ENCODE measurements at regions not wholly inside any gene's neighbourhood (a gene's known extent, or its start where the extent isn't known, plus 50 kb on each side); places are given as distances from the start of the nearest gene placed in this dataset.
"Not testable (repeated sequence)": the region's sequence is repeated elsewhere in the genome, so short reads cannot be mapped to it uniquely, and the experiment has no call there.

DNA sequence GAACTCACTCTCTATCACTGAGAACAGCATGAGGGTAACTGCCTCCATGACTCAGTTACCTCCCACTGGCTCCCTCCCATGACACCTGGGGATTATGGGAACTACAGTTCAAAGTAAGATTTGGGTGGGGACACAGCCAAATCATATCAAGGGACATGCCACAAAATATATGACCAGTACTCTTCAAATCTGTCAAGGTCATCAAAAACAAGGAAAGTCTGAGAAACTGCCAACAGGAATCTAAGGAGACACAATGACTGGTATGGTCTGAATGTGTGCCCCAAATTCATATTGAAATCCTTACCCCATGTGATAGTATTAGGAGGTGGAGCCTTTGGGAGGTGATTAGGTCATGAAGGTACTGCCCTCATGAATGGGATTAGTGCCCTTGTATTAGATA lies 258.8 kb downstream of the TPBG start:
- DNase-seq (no peak), ATAC-seq (no peak)
- Mint-ChIP-seq H3K4me3 (no peak overlapping the region), H3K27ac (no peak overlapping the region), H3K36me3 (ENCODE audit: low read depth) (no peaks in the 10 kb centered on the region), H3K27me3 (no peaks in the 10 kb centered on the region), H3K4me1 (no peaks in the 10 kb centered on the region), H3K9me3 (peaks cover 6% of the 10 kb centered on the region)

DNA sequence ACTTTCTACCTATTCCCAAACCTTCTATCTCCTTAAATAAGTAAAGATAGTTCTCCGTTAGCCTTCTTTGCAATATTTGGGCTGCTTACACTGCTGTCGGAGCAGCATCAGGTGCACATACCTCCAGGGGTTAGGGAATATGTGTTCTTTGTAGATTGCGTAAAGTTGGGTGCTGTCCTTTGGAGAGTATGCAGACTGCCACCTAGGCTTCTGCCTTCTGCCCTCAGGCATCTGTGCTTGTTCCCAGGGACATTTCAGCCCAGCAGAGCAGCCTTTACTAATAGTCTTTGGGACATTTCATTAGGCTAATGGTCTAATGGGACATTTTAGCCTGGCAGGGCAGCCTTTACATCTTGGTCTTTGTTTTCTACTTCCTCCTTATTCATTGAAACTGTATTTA lies 260.6 kb downstream of the TPBG start:
- no peak for ATAC-seq
- H3K4me3 Mint-ChIP-seq = no peak overlapping the region
- no peaks in the 10 kb centered on the region for H3K36me3 Mint-ChIP-seq (ENCODE audit: low read depth)
- H3K27ac Mint-ChIP-seq = no peak overlapping the region
- H3K9me3 Mint-ChIP-seq = peaks cover 6% of the 10 kb centered on the region
- H3K4me1 Mint-ChIP-seq = no peaks in the 10 kb centered on the region
- no peaks in the 10 kb centered on the region for H3K27me3 Mint-ChIP-seq
- no peak for DNase-seq

DNA sequence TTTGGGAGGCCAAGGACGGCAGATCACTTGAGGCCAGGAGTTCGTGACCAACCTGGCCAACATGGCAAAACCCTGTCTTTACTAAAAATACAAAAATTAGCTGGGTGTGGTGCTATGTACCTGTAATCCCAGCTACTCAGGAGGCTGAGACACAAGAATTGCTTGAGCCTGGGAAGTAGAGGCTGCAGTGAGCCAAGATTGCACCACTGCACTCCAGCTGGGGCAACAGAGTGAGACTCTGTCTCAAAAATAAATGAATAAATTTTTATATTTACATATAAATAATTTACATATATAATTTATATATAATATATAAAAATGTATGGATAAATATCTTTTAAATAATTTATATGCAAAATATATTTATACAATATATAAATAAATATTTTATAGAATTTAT lies 263.3 kb downstream of the TPBG start:
- H3K27ac Mint-ChIP-seq; H3K4me3 Mint-ChIP-seq; ATAC-seq; H3K9me3 Mint-ChIP-seq; H3K36me3 Mint-ChIP-seq (ENCODE audit: low read depth); DNase-seq; H3K27me3 Mint-ChIP-seq; H3K4me1 Mint-ChIP-seq: not testable (repeated sequence)

DNA sequence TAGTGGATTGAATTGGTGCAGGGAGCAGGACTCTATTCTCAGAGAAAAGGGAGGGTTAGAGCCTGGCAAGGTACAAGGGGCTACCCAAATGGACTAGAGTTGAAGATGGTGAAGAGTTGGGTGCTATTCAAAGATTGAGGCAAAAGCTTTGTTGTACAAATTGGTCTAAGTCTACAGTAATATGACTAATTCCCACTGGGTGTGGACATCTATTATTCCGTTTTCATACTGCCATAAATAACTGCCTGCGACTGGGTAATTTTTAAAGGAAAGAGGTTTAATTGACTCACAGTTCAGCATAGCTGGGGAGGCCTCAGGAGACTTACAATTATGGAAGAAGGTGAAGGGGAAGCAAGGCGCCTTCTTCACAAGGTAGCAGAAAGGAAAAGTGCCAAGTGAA lies 266.3 kb downstream of the TPBG start:
- no peak for ATAC-seq
- Mint-ChIP-seq H3K27ac (no peak overlapping the region), H3K9me3 (peaks cover 7% of the 10 kb centered on the region), H3K4me1 (no peaks in the 10 kb centered on the region), H3K27me3 (no peaks in the 10 kb centered on the region), H3K36me3 (ENCODE audit: low read depth) (no peaks in the 10 kb centered on the region), H3K4me3 (no peak overlapping the region)
- no peak for DNase-seq

DNA sequence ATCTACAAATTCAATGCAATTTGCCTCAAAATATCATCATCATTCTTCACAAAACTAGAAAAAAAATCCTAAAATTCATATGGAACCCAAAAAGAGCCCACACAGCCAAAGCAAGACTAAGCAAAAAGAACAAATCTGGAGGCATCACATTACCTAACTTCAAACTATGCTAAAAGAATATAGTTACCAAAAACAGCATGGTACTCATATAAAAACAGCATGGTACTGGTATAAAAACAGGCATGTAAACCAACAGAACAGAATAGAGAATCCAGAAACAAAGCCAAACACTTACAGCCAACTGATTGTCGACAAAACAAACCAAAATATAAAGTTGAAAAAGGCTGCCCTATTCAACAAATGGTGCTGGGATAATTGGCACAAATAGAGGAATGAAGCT lies 278.1 kb downstream of the TPBG start:
- H3K36me3 Mint-ChIP-seq (ENCODE audit: low read depth) = no peaks in the 10 kb centered on the region
- H3K4me3 Mint-ChIP-seq = no peak overlapping the region
- no peak overlapping the region for H3K27ac Mint-ChIP-seq
- H3K9me3 Mint-ChIP-seq = peaks cover 8% of the 10 kb centered on the region
- ATAC-seq (no peak), DNase-seq (no peak)
- H3K4me1 Mint-ChIP-seq = no peaks in the 10 kb centered on the region
- no peaks in the 10 kb centered on the region for H3K27me3 Mint-ChIP-seq

DNA sequence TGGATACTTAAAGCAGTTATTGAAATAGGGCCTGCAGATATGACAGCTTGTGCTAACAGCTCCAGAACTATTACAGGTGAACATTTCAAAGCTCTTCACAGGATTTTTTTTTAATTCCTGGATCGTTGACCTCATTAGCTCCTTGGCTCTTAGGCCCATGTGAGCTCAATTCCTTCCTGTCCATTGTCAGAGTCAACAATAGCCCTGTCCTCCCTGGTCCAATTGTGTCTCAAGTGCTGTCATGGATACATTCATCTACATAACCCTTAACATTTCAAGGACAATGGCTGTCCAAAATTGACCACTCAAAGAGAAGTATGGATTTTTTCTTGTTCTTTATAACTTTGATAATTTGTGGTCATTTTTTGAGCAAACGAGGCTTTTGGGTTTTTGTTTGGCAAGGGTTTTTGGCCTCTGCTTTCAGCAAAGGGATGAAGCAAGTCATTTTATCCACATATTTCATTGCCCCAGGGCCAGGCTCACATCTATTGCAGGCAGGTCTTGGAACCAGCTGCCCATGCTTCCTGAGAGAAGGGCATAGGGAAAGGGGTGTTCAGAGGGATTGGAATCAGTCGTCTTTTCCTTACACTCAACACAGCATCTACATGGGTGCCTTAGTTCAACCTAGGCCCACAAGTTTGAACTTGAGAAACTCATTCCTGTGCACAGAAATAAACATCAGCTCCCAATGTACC lies 282.1 kb downstream of the TPBG start:
- no peak for ATAC-seq
- no peak for DNase-seq
- Mint-ChIP-seq H3K4me1 (no peaks in the 10 kb centered on the region), H3K36me3 (ENCODE audit: low read depth) (no peaks in the 10 kb centered on the region), H3K9me3 (peaks cover 4% of the 10 kb centered on the region), H3K4me3 (no peak overlapping the region), H3K27me3 (no peaks in the 10 kb centered on the region), H3K27ac (no peak overlapping the region)

DNA sequence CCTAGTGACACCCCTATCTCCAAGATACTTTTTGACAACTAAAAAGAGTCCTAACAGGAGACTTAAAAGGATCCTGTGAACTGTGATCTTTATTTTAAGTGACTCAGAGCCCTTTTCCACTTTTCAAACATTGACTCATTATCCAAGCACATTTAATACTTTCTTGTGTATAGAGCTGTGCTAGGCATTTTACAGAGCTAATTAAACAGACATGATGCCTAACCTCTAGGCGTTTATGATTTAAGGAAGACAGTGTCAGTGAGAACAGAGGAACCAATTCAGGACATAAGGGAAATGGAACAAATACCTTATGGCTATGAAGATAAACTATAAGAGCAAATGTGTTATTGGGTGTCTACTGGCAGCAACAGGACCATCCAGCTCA lies 282.6 kb downstream of the TPBG start:
- Mint-ChIP-seq H3K4me3 (no peak overlapping the region), H3K27me3 (no peaks in the 10 kb centered on the region), H3K4me1 (no peaks in the 10 kb centered on the region), H3K36me3 (ENCODE audit: low read depth) (no peaks in the 10 kb centered on the region), H3K9me3 (peaks cover 4% of the 10 kb centered on the region), H3K27ac (no peak overlapping the region)
- no peak for ATAC-seq
- no peak for DNase-seq

DNA sequence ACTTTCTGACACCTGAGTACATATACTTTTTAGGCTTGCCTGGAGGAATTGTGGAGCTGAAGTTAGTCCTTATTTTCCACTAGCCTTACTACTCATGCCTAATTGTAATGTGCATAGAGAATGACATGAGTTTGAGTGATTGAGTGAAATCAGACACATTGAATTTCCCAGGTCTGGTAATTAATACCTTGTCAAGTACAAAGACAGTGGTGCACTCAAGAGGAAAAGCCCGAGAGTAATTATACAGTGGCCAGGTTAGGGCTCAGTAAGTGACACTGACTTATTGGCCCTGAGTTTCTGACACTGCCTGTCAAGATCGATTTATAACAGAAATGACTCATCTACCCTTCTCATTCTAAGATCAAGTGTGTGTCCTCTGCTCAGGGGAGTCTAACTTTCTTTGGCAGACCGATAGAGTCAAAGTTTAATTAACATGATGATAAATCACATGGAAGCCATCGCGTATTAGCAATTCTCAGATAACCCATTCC lies 288.3 kb downstream of the TPBG start:
- no peak for ATAC-seq
- H3K27me3 Mint-ChIP-seq = no peaks in the 10 kb centered on the region
- H3K9me3 Mint-ChIP-seq = no peaks in the 10 kb centered on the region
- no peak overlapping the region for H3K4me3 Mint-ChIP-seq
- no peak for DNase-seq
- no peaks in the 10 kb centered on the region for H3K4me1 Mint-ChIP-seq
- H3K27ac Mint-ChIP-seq = no peak overlapping the region
- H3K36me3 Mint-ChIP-seq (ENCODE audit: low read depth) = no peaks in the 10 kb centered on the region

DNA sequence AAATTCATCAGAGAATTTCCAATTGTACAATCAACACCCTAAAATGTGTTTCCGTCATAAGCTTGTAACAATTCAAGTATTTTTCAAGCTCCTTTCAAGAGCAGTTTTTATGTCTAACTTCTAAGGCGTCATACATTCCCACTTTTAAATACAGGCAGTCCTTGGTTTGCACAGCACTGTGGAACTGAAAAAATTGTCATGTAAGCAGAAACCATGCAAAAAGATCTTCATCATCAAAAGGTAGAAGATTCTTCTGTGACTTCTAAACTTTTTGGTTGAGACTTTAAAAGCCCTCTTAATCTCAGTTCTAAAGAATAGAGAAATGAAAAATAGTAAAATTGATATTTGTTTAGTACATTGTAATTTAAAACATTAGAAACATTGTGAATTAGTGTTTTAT lies 315.6 kb downstream of the TPBG start:
- Mint-ChIP-seq H3K4me1 (no peaks in the 10 kb centered on the region), H3K27ac (no peak overlapping the region), H3K9me3 (peaks cover 19% of the 10 kb centered on the region), H3K4me3 (no peak overlapping the region), H3K27me3 (no peaks in the 10 kb centered on the region), H3K36me3 (ENCODE audit: low read depth) (no peaks in the 10 kb centered on the region)
- DNase-seq = no peak
- ATAC-seq = no peak

DNA sequence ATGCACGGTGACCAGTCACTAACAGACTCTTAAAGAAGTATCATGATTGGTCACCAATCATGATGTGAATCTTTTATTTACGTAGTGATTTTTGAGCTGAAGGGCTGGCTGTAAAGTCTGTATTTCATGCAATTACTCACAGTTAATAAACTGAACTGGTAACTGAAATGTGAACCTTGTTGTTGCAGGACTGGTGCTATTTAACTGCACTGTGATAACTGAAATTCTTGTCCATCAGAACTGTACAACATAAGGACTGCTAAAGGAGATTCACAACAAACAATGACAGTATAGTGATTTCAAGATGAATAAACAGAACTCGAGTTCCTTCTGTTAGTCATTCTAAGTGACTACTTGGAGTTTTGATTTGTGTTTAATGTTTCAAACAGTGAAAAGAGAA lies 316.6 kb downstream of the TPBG start:
- H3K9me3 Mint-ChIP-seq = peaks cover 19% of the 10 kb centered on the region
- no peak for ATAC-seq
- H3K36me3 Mint-ChIP-seq (ENCODE audit: low read depth) = no peaks in the 10 kb centered on the region
- DNase-seq = no peak
- no peak overlapping the region for H3K27ac Mint-ChIP-seq
- H3K27me3 Mint-ChIP-seq = no peaks in the 10 kb centered on the region
- no peak overlapping the region for H3K4me3 Mint-ChIP-seq
- no peaks in the 10 kb centered on the region for H3K4me1 Mint-ChIP-seq

DNA sequence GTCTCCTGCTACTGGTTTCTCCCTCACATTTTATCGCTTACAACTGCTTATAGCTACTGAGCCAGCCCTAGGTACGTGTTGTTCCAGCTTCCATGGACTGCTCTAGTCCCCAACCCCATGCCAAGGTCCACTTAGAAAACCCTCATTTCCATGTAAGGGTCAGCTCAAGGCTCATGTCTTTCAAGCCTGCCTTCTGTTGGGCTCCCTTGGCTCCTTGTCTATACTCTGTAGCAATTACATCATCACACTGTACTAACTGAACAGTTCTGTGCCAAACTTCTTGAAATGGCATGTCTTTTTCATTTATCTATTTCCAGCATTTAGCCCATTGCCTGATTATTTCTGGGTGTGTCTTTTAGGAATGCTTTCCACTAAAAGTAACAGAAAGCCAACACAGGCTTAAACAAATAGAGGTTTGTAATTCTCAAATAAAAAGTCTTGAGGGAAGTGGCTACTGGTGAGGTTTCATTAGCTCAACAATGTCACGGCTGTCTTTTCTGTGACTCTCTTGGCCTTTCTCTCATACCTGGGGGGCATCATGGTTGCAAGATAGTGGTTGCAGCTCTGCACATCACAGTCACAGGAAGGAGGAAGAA lies 317.6 kb downstream of the TPBG start:
- Mint-ChIP-seq H3K36me3 (ENCODE audit: low read depth) (no peaks in the 10 kb centered on the region), H3K9me3 (peaks cover 19% of the 10 kb centered on the region), H3K27ac (no peak overlapping the region), H3K27me3 (no peaks in the 10 kb centered on the region), H3K4me3 (no peak overlapping the region), H3K4me1 (no peaks in the 10 kb centered on the region)
- no peak for DNase-seq
- no peak for ATAC-seq

DNA sequence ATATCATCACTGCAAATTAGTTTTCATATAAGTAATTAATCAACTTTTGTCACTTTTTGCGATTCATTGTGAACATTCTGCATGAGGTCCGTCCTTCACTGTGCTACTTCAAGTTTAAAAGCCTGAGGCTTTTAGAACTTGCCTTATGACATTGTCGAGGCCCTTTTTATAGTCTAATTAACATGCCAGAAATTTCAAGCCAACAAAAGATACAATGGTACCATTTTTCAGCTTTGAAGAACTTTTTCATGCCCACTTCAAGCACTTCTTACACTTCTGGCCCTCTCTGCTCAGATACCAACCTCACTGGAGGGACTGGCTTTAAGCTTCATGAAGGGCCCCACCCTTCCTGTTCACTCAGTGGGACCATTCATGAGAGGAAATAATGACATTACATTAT lies 323.1 kb downstream of the TPBG start:
- Mint-ChIP-seq H3K4me1 (no peaks in the 10 kb centered on the region), H3K27me3 (no peaks in the 10 kb centered on the region), H3K4me3 (no peak overlapping the region), H3K27ac (no peak overlapping the region), H3K36me3 (ENCODE audit: low read depth) (no peaks in the 10 kb centered on the region), H3K9me3 (no peaks in the 10 kb centered on the region)
- ATAC-seq (no peak), DNase-seq (no peak)

DNA sequence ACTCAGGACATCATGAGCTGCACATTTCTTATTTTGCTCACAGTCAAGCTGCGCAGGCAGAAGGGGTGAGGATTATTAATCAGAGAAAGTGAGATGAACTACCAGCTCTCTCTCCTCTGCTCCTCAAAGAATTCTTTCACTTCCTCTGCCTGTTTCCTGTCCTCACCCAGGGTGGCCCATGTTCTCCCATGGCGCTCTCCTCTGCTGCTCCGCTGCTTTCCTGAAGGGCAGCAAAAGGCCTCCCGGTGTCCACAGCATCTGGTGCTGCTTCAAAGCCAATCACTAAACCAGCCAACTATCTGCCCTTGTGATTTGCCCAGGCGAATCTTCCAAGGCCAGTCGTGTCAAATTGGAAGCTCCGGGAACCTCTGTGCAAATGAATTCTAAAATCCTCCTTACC lies 324.2 kb downstream of the TPBG start:
- no peaks in the 10 kb centered on the region for H3K36me3 Mint-ChIP-seq (ENCODE audit: low read depth)
- H3K4me3 Mint-ChIP-seq = no peak overlapping the region
- no peaks in the 10 kb centered on the region for H3K27me3 Mint-ChIP-seq
- DNase-seq = no peak
- no peaks in the 10 kb centered on the region for H3K4me1 Mint-ChIP-seq
- H3K9me3 Mint-ChIP-seq = no peaks in the 10 kb centered on the region
- ATAC-seq = no peak
- no peak overlapping the region for H3K27ac Mint-ChIP-seq

DNA sequence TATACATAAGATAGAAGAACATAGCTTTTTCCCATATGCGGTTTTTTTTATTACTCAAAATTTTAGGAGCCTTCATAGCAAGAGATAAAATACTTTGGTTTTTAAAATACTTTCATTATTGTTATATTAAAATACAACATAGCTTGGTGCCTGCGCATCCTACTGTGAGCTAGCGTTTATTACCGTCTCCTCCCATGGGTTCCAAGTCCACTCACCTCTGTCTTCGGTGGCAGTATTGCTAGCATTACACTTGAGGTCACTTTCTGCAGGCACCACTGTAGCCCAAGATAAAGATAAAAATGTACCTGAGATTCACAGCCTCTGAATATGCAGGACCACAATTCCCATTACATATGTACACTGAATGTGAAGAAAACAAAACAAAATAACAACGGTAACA lies 326.7 kb downstream of the TPBG start:
- no peaks in the 10 kb centered on the region for H3K36me3 Mint-ChIP-seq (ENCODE audit: low read depth)
- H3K27ac Mint-ChIP-seq = no peak overlapping the region
- no peaks in the 10 kb centered on the region for H3K4me1 Mint-ChIP-seq
- no peaks in the 10 kb centered on the region for H3K9me3 Mint-ChIP-seq
- H3K4me3 Mint-ChIP-seq = no peak overlapping the region
- H3K27me3 Mint-ChIP-seq = no peaks in the 10 kb centered on the region
- DNase-seq = no peak
- ATAC-seq = no peak

DNA sequence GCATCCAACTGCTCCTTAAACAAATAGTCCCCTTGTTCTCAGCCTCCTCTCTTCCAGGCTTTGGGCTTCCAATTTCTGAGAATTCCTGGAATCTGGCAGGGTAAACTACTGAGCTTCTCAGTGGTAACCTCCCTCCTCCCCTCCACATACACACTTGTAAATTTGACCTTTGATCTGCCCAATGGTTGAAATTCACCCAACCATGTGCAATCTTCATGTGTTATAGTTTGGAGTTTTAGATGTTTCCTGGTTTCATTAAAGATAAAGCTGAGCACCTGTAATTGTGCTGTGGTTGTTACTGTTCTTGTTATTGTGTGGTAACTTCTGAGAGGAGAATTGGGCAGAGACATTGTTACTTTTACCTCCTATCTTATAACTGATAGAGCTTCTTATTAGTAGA lies 328.4 kb downstream of the TPBG start:
- Mint-ChIP-seq H3K9me3 (no peaks in the 10 kb centered on the region), H3K36me3 (ENCODE audit: low read depth) (no peaks in the 10 kb centered on the region), H3K4me3 (no peak overlapping the region), H3K27ac (no peak overlapping the region), H3K27me3 (no peaks in the 10 kb centered on the region), H3K4me1 (no peaks in the 10 kb centered on the region)
- ATAC-seq = no peak
- DNase-seq = no peak

DNA sequence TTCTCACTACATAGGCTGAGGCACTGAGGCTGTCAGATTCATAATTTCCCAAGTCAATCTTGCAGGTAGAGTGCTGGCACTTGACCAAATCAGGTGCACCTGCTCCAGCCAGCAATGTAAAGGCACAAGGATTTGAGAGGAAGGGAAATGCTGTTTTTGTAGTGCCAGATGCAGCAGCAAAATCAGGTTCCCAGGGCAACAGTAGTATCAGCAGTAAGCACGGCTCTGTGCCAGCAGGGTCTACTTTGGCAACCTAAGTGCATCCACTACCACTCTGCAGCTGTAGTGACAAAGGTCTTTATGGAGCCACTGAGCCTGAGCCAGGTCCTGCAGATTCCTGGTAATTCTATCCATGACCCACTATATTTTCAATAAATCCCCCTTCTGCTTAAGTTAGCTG lies 329.5 kb downstream of the TPBG start:
- Mint-ChIP-seq H3K27ac (no peak overlapping the region), H3K9me3 (no peaks in the 10 kb centered on the region), H3K4me3 (no peak overlapping the region), H3K36me3 (ENCODE audit: low read depth) (no peaks in the 10 kb centered on the region), H3K4me1 (no peaks in the 10 kb centered on the region), H3K27me3 (no peaks in the 10 kb centered on the region)
- ATAC-seq (no peak), DNase-seq (no peak)

Measured in activated naive CD8-positive, alpha-beta T cell treated with anti-CD3 and anti-CD28 coated beads, Interleukin-2, amount 50 U/mL, for 24 hours (primary cell).